GM21423 (cell line): ENCODE measurements at regions not wholly inside any gene's neighbourhood (a gene's known extent, or its start where the extent isn't known, plus 50 kb on each side); places are given as distances from the start of the nearest gene placed in this dataset.

Experiments used
- ATAC-seq: cut with Tn5 transposase; IDR thresholded peaks from one replicate; pipeline ENCODE4 v1.9.1; 2021; ENCODE audit warnings: mild to moderate bottlenecking, moderate library complexity; ENCODE audit not compliant: unreplicated experiment

DNA sequence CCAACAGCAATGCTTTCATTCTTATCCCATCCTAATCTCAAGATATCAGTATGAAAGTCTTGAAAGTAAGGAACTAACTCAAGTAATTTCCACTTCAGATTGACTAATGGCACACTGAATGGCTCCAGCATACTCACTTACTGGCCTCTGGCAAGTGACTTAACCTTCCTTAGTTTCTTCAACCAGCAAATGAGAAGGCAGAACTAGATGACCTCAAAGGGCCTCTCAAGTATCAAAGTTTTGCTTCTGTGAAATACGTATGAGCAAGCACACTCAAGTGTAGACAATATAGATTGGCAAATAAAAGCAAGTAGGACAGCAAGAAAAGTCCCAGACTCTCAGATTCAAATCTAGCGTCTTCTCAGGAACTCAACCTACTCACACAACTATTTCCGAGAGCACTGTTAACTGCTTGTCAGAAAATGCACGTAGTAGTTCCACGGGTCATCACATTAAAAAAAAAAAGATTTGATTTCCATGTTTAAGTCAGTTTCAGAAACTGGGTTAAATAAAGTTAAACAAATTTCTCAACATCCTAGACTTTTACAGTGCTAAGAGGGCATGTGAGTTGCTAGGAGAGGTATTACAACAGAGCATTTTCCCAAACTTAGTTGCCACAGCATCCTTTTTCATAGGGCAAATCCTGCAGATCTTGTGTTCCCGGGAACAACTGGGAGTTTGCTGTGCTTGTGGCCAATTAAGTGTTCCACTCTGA is 276.9 kb upstream of the KLF14 start:
- no peak for ATAC-seq

DNA sequence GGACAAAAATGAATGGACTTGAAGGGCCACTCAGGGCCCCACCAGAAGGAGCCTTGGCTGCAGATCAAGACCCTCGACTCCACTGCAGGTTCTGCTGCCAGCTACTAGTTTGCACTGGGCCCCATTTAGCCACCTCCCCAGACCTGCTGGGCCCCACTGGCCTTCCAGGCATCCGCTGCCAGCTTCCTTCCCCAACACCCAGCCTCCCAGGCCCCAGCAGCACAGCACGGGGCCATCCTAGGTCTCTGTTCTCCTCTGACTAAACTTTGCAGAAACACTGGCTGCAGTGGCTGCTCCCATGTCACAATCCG is 277.4 kb upstream of the KLF14 start:
- ATAC-seq = no peak

DNA sequence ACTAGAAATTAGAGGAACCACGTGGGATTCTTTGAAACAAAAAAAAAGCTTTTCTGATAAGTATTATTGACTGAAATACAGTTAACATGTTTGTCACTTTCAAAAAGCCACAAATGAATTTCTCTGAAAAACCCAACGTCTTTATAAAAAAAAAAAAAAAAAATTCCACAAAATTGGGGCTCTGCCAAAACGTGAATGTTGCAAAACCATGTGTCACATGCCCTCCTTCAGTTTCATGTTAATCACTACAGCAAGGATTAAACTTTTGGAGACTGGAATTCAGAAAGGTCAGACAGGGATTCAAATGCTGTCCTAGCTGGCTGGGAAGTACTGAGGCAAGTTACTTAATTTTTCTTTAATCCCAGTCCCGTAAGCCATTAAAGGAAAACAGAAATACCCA is 278.0 kb upstream of the KLF14 start:
- no peak for ATAC-seq

DNA sequence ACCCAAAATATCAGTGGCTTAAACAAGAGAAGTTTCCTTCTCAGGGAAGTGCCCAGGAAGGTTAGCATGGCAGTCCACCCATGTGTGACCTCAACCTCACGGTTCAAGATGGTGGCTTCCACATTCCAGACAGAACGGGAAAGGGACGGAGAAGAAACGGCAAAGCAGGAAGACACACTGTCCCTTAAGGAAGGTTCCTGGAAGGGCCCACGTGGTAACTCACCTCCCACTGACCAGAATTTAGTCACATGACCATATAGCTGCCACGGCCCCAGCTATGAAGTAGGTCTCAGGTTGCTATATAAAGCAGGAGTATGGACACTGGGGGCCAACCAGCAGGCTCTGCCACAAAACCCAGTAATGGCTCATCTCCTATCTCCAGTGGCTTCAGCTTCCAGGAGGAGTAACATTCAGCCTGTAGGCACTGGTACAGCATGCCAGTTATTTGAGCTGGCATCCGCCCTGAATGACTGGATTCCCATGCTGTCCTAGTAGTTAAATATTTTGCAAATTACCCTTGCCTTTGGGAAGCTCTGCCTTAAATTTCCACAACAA is 278.5 kb upstream of the KLF14 start:
- no peak for ATAC-seq

DNA sequence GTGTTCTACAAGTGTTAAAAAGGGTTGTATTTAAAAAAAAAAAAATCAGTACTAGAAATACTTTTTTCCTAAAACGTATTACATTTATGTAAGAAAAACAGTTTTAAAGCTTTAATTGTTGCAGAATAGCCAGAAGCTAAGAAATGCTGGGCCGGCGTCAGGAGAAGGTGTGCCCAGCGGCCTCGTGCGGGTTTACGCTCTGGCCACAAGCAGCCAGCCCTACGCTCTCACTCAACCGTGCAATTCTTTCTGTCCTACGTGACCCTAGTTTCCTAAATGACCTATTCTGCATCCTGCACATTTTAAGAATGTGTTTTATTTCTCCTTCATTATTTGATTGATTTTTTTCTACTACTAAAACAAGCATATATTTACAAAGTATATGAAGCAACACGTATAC is 279.7 kb upstream of the KLF14 start:
- ATAC-seq = no peak

DNA sequence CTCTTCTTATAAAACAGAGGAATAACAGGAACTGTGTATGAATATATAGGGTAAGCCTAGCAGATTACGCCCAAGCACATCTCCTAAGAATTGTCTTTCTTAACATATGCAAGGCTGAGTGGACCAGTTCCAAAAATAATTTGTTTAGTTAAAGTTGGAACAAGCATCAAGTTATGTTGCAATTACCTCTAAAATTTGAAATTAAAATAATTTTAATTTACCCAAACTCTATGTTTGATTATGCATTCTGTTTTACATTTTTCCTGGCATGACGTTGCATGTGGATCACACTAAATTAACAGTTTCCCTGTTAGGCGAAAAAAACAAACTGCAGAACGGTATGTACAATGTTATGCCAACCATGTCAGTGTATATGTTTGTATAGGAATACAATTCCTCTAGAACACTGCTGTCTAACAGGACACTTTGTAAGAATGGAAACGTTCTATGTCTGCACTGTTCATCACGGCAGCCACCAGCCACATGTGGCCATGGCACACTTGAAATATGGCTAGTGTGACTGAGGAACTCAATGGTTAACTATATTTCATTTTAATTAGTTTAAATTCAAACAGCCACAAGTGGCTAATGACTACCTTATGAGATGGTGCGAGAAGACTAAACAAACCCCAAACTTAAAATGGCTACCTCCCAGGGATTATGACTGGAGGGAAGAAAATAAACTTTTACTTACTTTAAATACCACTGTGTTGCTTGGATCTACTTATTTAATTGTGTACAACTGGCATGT is 281.1 kb upstream of the KLF14 start:
- ATAC-seq = no peak

- ATAC-seq = no peak
These were observed 281.6 kb upstream of the KLF14 start for GRCh38 chr7:131015657-131015958.

DNA sequence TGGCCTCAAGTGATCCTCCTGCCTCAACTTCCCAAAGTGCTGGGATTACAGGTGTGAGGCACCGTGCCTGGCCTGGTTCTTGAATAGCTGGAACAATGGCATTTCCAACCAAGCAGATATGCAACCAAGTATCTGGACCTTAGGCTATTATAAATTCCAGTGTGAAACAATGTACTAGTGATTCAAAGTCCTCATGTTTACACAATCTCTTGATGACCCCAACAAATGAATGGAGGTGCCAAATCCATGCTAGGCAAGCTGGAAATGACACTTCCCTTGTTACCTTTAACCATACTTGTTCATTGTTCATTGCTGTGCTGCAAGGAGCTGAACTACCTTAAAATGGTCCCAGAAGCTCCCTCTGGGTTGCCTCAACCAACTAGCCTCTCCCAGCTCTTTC is 282.2 kb upstream of the KLF14 start:
- no peak for ATAC-seq

DNA sequence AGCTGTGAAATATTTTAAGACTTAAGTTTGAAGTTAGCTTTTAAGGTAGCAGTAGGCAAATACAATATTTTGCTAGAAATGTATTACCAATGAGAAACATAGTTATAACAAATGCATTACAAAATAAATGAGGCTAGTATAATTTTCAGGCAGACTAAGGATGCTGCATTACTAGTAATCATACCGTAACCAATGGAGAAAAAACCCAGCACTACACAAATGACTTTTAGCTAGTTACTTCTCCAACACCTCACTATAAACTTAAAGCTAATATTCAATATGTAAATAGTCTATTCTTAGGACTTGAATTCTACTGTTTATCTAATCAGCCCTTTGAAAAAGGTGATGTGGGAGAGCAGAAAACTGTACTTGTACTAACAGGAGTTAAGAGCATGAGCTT is 285.3 kb upstream of the KLF14 start:
- ATAC-seq = no peak

DNA sequence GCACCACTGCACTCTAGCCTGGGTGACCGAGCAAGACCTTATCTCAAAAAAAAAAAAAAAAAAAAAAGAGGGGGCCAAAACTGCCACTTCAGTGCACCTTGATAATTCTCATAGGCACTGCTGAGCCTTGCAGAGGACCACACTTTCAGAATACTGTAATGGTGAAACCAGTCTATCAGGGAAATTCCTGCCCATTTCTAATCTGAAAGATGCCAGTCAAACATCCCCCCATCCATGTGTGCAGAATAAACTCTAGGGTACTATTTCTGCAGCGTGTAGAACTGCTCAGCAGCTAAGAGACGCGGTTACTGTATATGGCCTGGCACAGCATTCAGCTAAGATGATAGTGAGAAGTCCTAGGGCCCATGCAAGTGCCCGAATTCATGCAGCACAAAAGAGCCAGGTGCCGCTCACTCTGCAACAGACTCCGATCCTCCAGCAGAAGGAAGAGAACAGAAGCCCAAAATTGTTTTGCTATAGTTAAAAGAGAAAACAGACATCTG is 286.8 kb upstream of the KLF14 start:
- peak; percentile 41 for ATAC-seq

- ATAC-seq = peak; percentile 42
These were observed 287.5 kb upstream of the KLF14 start for GRCh38 chr7:131021460-131021859.

- ATAC-seq = no peak
These were observed 287.9 kb upstream of the KLF14 start for GRCh38 chr7:131021902-131022301.

DNA sequence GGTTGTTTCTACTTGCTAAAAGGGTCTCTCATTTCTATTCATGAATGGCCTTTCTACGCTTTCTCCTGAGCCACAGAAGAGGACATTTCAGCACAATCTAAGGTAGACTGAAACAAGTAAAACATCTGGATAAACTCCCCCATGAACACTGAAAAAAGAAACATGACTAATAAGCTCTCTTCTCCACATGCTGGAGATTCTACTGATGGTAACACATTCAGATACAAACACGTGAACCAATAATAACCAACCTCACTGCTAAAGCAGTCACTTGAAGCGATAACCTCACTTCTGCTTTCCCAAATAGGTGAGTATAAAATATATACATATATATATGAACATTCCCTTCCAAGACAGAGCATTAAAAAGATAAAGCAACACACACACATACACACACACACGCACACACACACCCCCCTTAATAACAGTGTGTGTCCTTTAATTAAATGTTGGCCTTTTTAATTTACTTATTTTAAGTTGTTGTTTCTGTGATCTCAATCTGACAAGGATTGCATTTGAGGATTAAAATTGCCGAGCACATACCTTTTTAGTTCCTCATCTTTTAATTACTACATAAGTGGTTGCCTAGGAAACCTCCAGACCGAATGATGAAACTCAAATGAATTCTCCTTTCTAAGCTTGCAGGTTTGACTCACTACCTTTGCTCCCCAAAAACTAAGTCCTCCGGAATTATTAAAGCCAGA is 292.4 kb upstream of the KLF14 start:
- ATAC-seq = no peak

DNA sequence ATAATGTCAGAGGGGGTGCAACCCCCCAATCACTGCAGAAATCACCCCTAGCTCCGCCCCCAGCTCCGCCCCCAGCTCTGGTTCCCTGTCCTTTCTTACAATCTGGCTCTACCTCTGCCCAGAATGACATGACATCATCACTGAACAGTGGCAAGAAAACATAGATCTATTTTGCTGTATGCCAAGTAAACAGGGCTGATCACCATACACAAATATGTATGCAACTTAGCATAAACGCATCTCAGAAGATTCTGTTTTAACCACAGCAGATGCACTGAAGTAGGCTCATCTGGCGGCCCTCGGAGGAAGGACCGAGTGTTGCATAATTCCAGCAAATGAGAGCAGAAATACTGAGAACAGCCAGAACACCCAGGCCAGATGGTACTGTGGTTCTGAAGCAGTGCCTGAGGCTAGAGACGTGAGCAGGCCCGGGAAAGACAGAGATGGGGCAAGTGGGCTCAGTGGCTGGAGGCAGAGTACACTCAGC is 293.3 kb upstream of the KLF14 start:
- ATAC-seq = no peak

- no peak for ATAC-seq
These were observed 294.3 kb upstream of the KLF14 start for GRCh38 chr7:131028295-131028694.

DNA sequence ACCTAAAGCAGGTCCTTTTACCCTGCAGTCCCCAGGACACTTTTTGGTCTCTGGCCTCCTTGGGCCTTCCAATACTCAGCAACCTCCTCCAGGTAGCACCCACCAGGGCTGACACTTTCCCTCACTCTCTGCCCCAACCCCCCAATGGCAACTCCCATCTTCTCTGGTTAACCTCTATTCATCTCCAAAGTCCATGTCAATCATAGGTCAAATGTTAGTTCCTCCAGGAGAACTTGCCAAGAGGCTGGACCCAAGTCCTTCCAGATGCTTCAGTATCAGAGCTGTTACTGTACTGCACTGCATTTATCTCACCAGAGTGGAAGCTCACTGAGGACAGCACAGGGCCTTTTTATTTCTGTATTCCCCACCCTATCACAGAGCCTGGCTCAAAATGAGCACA is 295.0 kb upstream of the KLF14 start:
- ATAC-seq = no peak

- peak; percentile 67 for ATAC-seq
These were observed 296.4 kb upstream of the MKLN1 start for GRCh38 chr7:131031099-131031868.

GRCh38 chr7:131032786-131033185 is 294.9 kb upstream of the MKLN1 start:
- no peak for ATAC-seq

GRCh38 chr7:131034166-131034881 is 293.4 kb upstream of the MKLN1 start:
- no peak for ATAC-seq

DNA sequence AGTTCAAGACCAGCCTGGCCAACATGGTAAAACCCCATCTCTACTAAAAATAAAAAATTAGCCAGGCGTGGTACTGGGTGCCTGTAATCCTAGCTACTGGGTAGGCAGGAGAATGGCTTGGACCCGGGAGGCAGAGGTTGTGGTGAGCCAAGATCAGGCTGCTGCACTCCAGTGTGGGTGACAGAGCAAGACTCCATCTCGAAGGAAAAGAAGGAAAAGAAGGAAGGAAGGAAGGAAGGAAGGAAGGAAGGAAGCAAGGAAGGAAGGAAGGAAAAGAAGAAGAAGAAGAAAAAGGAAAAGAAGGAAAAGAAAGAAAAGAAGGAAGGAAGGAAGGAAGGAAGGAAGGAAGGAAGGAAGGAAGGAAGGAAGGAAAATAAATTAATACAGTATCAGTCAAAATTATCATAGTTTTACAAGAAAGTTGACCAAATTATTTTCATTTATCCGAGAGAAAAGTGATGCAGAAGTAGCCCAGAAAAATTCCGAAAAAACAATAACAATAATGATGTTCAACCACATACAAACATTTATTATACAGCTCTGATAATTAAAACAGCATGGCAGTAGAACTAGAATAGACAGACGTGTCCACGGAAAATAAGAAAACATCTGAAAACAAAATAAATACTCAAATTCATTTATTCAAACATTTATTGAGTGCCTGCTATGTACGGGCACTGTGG is 292.4 kb upstream of the MKLN1 start:
- no peak for ATAC-seq
